Activated CD8-positive, alpha-beta T cell treated with anti-CD3 and anti-CD28 coated beads, Interleukin-2, amount 10 ng/mL, durations not matched to agents 7 days and 5 days (primary cell): ENCODE measurements at regions not wholly inside any gene's neighbourhood (a gene's known extent, or its start where the extent isn't known, plus 50 kb on each side); places are given as distances from the start of the nearest gene placed in this dataset.

Experiments
- ATAC-seq: fragments of 150-1000 bp; cut with Tn5 transposase; one replicate; pipeline ENCODE4 v1.10.0; 2021; ENCODE audit warnings: moderate library complexity
- CTCF ChIA-PET: fragments of 350-600 bp; sonication (Branson Sonifier 250); formaldehyde crosslinking; loops from one replicate; lab custom pipeline; 2021; ENCODE audit warnings: antibody characterized with exemption; lab: Charles Lee
- POLR2A ChIA-PET: fragments of 350-600 bp; sonication (Branson Sonifier 250); formaldehyde crosslinking; loops from one replicate; lab custom pipeline; 2021; ENCODE audit warnings: antibody characterized with exemption; lab: Charles Lee
- DNase-seq: peaks from one replicate; pipeline ENCODE4 v3.0.0-alpha.2; 2020
- H3K27ac Mint-ChIP-seq: one replicate; pipeline ENCODE4 v1.8.0; 2021; ENCODE audit warnings: mild to moderate bottlenecking, mixed read lengths
- H3K27me3 Mint-ChIP-seq: one replicate; pipeline ENCODE4 v1.8.0; 2021; ENCODE audit warnings: low read depth, mixed read lengths
- H3K36me3 Mint-ChIP-seq: one replicate; pipeline ENCODE4 v1.8.0; 2021; ENCODE audit warnings: low read depth, mixed read lengths
- H3K4me1 Mint-ChIP-seq: one replicate; pipeline ENCODE4 v1.8.0; 2021; ENCODE audit warnings: low read depth, mixed read lengths
- H3K4me3 Mint-ChIP-seq: one replicate; pipeline ENCODE4 v1.8.0; 2021; ENCODE audit warnings: mild to moderate bottlenecking, mixed read lengths
- H3K9me3 Mint-ChIP-seq: one replicate; pipeline ENCODE4 v1.8.0; 2022; ENCODE audit warnings: mixed read lengths; ENCODE audit not compliant: insufficient read depth

- CTCF ChIA-PET, result no interaction called here
Observed at GRCh38 chr13:22652796-22653195, 528.0 kb upstream of the SGCG start.

GRCh38 chr13:22653866-22654265 is 526.9 kb upstream of the SGCG start:
- H3K9me3 Mint-ChIP-seq, result no peaks in the 10 kb centered on the region
- no peaks in the 10 kb centered on the region for H3K27me3 Mint-ChIP-seq
- no peak overlapping the region for H3K27ac Mint-ChIP-seq
- ChIA-PET POLR2A (no interaction called here), CTCF (no interaction called here)
- no peak for DNase-seq
- no peak overlapping the region for H3K4me3 Mint-ChIP-seq
- H3K36me3 Mint-ChIP-seq, result no peaks in the 10 kb centered on the region
- no peak for ATAC-seq
- no peaks in the 10 kb centered on the region for H3K4me1 Mint-ChIP-seq

More at GRCh38 chr13:22652796-22653195, 528.0 kb upstream of the SGCG start:
- H3K27ac Mint-ChIP-seq, result no peak overlapping the region
- H3K27me3 Mint-ChIP-seq, result no peaks in the 10 kb centered on the region
- POLR2A ChIA-PET, result no interaction called here
- DNase-seq (no peak), ATAC-seq (no peak)
- H3K9me3 Mint-ChIP-seq, result no peaks in the 10 kb centered on the region
- no peak overlapping the region for H3K4me3 Mint-ChIP-seq
- H3K4me1 Mint-ChIP-seq, result no peaks in the 10 kb centered on the region
- H3K36me3 Mint-ChIP-seq, result no peaks in the 10 kb centered on the region

DNA sequence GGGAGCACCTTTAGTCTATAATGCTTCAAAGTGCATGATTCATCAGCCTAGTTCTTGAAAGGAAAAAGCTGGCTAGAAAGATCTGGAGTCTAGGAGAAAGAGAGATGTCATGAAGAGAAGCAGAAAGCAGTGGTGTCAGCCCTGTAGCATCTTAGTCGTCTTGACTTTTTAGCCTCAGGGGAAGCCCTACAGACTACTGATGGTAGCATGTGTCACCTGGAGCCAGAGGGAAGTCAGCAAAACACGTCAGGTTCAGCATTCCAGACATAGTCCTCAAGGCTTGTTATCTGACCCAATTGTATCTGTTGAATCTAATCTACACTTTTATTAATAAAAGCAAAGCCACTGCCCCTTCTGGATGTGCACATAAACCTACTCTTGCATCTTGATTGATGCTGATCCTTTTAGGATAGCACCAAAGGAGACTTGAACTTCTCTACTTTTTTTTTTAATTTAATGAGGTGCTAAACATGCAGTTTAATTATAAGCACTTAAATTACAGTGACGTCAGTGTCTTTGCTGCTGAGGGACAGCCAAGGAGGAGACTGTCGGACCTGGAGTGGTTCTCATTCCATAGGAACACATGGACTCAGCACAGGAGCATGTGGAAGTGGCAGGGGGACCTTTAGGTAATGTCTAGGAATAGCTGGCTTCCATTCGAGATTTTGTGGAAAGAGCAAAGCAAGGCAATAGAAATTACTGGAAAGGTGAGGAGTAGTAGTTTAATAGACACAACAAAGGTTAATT is 525.5 kb upstream of the SGCG start:
- POLR2A ChIA-PET, result no interaction called here
- no peaks in the 10 kb centered on the region for H3K27me3 Mint-ChIP-seq

DNA sequence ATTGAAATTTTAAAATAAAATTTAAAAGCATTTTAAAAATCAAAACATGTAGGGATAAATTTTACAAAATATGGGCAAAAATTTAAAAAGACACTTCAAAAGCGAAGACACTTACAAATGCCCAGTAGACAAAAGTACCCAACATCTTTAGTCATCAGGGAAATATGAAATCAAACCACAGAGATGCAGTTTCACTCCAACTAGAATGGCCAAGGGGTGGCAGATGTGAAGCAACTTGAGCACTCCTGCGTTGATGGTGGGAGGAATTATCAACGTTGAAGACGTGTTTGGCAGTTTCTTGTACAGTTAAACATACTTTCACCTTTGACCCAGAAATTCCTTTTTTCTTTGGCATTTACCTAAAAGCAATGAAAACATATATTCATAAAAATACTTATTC is 518.0 kb upstream of the SGCG start:
- Mint-ChIP-seq H3K4me3 (no peak overlapping the region), H3K36me3 (no peaks in the 10 kb centered on the region), H3K27ac (no peak overlapping the region), H3K4me1 (no peaks in the 10 kb centered on the region), H3K27me3 (no peaks in the 10 kb centered on the region), H3K9me3 (peaks cover 3% of the 10 kb centered on the region)
- CTCF ChIA-PET, result no interaction called here
- ATAC-seq (no peak), DNase-seq (no peak)
- POLR2A ChIA-PET, result no interaction called here

More for the DNA sequence above, 525.5 kb upstream of the SGCG start:
- no peaks in the 10 kb centered on the region for H3K4me1 Mint-ChIP-seq
- H3K9me3 Mint-ChIP-seq, result no peaks in the 10 kb centered on the region
- H3K4me3 Mint-ChIP-seq, result no peak overlapping the region
- no peak overlapping the region for H3K27ac Mint-ChIP-seq
- CTCF ChIA-PET, result no interaction called here
- ATAC-seq, result no peak
- H3K36me3 Mint-ChIP-seq, result no peaks in the 10 kb centered on the region
- DNase-seq, result no peak

DNA sequence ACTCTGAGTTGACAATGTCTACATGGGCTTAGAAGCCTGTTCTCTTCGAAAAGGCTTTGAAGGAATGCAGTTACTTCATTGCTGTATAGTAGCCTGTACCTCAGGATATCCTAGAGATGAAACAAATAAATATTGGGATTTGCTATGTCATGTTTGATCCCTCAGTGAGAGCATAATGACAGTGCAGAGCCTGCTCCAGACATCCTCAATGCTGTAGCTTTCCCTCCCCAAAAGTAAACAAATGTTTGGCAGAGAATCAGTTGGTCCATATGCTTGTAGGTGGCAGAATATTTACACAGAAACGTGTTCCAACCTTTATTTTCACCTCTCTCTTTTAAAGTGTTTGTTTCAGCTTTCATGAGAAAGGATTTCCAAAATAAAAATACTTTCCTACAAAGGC is 515.3 kb upstream of the SGCG start:
- Mint-ChIP-seq H3K27me3 (no peaks in the 10 kb centered on the region), H3K27ac (no peak overlapping the region), H3K36me3 (no peaks in the 10 kb centered on the region), H3K4me3 (no peak overlapping the region), H3K9me3 (peaks cover 7% of the 10 kb centered on the region), H3K4me1 (no peaks in the 10 kb centered on the region)
- CTCF ChIA-PET, result no interaction called here
- DNase-seq, result no peak
- POLR2A ChIA-PET, result no interaction called here
- no peak for ATAC-seq

- H3K27ac Mint-ChIP-seq, result no peak overlapping the region
- H3K9me3 Mint-ChIP-seq, result peaks cover 15% of the 10 kb centered on the region
- ATAC-seq (no peak), DNase-seq (no peak)
- no peaks in the 10 kb centered on the region for H3K27me3 Mint-ChIP-seq
- POLR2A ChIA-PET, result no interaction called here
- no peaks in the 10 kb centered on the region for H3K4me1 Mint-ChIP-seq
- no peaks in the 10 kb centered on the region for H3K36me3 Mint-ChIP-seq
- CTCF ChIA-PET, result no interaction called here
- no peak overlapping the region for H3K4me3 Mint-ChIP-seq
Observed at GRCh38 chr13:22690756-22691155, 490.0 kb upstream of the SGCG start.

- DNase-seq (no peak), ATAC-seq (no peak)
- Mint-ChIP-seq H3K9me3 (peaks cover 11% of the 10 kb centered on the region), H3K27ac (no peak overlapping the region), H3K27me3 (no peaks in the 10 kb centered on the region), H3K4me3 (no peak overlapping the region), H3K4me1 (no peaks in the 10 kb centered on the region), H3K36me3 (no peaks in the 10 kb centered on the region)
- POLR2A ChIA-PET, result no interaction called here
- CTCF ChIA-PET, result no interaction called here
Observed at GRCh38 chr13:22693691-22694090, 487.1 kb upstream of the SGCG start.

- DNase-seq (no peak), ATAC-seq (no peak)
- ChIA-PET CTCF (no interaction called here), POLR2A (no interaction called here)
- no peak overlapping the region for H3K4me3 Mint-ChIP-seq
- H3K4me1 Mint-ChIP-seq, result no peaks in the 10 kb centered on the region
- H3K9me3 Mint-ChIP-seq, result peaks cover 5% of the 10 kb centered on the region
- no peaks in the 10 kb centered on the region for H3K36me3 Mint-ChIP-seq
- no peak overlapping the region for H3K27ac Mint-ChIP-seq
- H3K27me3 Mint-ChIP-seq, result no peaks in the 10 kb centered on the region
Observed at GRCh38 chr13:22696433-22696832, 484.3 kb upstream of the SGCG start.

GRCh38 chr13:22698467-22698866 is 482.3 kb upstream of the SGCG start:
- no peak for DNase-seq
- POLR2A ChIA-PET, result no interaction called here
- ATAC-seq, result no peak
- H3K4me3 Mint-ChIP-seq, result no peak overlapping the region
- H3K9me3 Mint-ChIP-seq, result peaks cover 5% of the 10 kb centered on the region
- no peak overlapping the region for H3K27ac Mint-ChIP-seq
- no peaks in the 10 kb centered on the region for H3K36me3 Mint-ChIP-seq
- H3K4me1 Mint-ChIP-seq, result no peaks in the 10 kb centered on the region
- no peaks in the 10 kb centered on the region for H3K27me3 Mint-ChIP-seq
- CTCF ChIA-PET, result no interaction called here

- no peak overlapping the region for H3K27ac Mint-ChIP-seq
Observed at GRCh38 chr13:22700246-22700887, 480.4 kb upstream of the SGCG start.

GRCh38 chr13:22703601-22704209 is 477.1 kb upstream of the SGCG start:
- H3K9me3 Mint-ChIP-seq, result peaks cover 4% of the 10 kb centered on the region
- ChIA-PET POLR2A (no interaction called here), CTCF (no interaction called here)
- no peak overlapping the region for H3K4me3 Mint-ChIP-seq
- H3K4me1 Mint-ChIP-seq, result no peaks in the 10 kb centered on the region
- H3K36me3 Mint-ChIP-seq, result no peaks in the 10 kb centered on the region
- no peak for DNase-seq
- H3K27me3 Mint-ChIP-seq, result no peaks in the 10 kb centered on the region
- H3K27ac Mint-ChIP-seq, result no peak overlapping the region
- ATAC-seq, result no peak

More at GRCh38 chr13:22700246-22700887, 480.4 kb upstream of the SGCG start:
- no peaks in the 10 kb centered on the region for H3K36me3 Mint-ChIP-seq
- POLR2A ChIA-PET, result no interaction called here
- CTCF ChIA-PET, result no interaction called here
- DNase-seq, result no peak
- H3K4me1 Mint-ChIP-seq, result no peaks in the 10 kb centered on the region
- no peak overlapping the region for H3K4me3 Mint-ChIP-seq
- no peaks in the 10 kb centered on the region for H3K27me3 Mint-ChIP-seq
- no peak for ATAC-seq
- peaks cover 4% of the 10 kb centered on the region for H3K9me3 Mint-ChIP-seq

GRCh38 chr13:22707946-22708345 is 472.8 kb upstream of the SGCG start:
- POLR2A ChIA-PET, result no interaction called here
- H3K9me3 Mint-ChIP-seq, result peaks cover 4% of the 10 kb centered on the region
- no peak overlapping the region for H3K27ac Mint-ChIP-seq
- DNase-seq, result no peak
- H3K27me3 Mint-ChIP-seq, result no peaks in the 10 kb centered on the region
- H3K36me3 Mint-ChIP-seq, result no peaks in the 10 kb centered on the region
- CTCF ChIA-PET, result no interaction called here
- H3K4me1 Mint-ChIP-seq, result no peaks in the 10 kb centered on the region
- no peak overlapping the region for H3K4me3 Mint-ChIP-seq
- ATAC-seq, result no peak
